OCI-LY1 (cell line): ENCODE measurements at regions not wholly inside any gene's neighbourhood (a gene's known extent, or its start where the extent isn't known, plus 50 kb on each side); places are given as distances from the start of the nearest gene placed in this dataset.

ENCODE experiments used
- EZH2 ChIP-seq: fragments of 200-600 bp; sonication (generic), shearing (Covaris generic); IDR thresholded peaks from 2 replicates; pipeline ENCODE4 v1.8.0; 2017; ENCODE audit warnings: borderline replicate concordance, mixed run types, mild to moderate bottlenecking, antibody characterized with exemption, low read length, moderate library complexity, mixed read lengths
- TF ChIP-seq, protein P1 (sequence below): fragments of 200-600 bp; sonication (generic), shearing (Covaris generic); IDR thresholded peaks from 2 replicates; pipeline ENCODE4 v1.5.1; 2017; ENCODE audit warnings: mild to moderate bottlenecking, antibody characterized with exemption, low read length, moderate library complexity, mixed read lengths

DNA sequence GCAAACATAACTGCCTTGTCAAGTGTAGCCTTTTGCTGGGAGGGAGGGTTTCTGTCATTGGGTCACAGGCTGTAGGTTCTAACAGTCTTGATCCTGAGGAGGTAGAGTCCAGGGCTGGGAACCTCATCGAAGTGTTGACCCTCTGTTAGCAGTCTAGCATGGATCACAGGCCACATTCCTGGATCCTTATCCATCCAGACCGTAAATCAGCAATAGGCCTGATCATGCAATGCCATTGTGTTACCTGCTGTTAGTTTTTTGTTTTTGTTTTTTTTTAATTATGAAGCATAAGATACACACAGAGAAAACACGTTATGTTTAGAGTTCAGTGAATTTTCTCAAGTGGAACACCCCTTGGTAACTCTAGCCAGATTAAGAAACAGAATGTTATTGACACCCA, 282.0 kb upstream of the TPM1 start:
- TF ChIP-seq EZH2 = no peak
- TF ChIP-seq, protein P1, sequence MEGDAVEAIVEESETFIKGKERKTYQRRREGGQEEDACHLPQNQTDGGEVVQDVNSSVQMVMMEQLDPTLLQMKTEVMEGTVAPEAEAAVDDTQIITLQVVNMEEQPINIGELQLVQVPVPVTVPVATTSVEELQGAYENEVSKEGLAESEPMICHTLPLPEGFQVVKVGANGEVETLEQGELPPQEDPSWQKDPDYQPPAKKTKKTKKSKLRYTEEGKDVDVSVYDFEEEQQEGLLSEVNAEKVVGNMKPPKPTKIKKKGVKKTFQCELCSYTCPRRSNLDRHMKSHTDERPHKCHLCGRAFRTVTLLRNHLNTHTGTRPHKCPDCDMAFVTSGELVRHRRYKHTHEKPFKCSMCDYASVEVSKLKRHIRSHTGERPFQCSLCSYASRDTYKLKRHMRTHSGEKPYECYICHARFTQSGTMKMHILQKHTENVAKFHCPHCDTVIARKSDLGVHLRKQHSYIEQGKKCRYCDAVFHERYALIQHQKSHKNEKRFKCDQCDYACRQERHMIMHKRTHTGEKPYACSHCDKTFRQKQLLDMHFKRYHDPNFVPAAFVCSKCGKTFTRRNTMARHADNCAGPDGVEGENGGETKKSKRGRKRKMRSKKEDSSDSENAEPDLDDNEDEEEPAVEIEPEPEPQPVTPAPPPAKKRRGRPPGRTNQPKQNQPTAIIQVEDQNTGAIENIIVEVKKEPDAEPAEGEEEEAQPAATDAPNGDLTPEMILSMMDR = no peak
